ENCODE measurements at regions not wholly inside any gene's neighbourhood (a gene's known extent, or its start where the extent isn't known, plus 50 kb on each side); places are given as distances from the start of the nearest gene placed in this dataset.

- H3K27me3 ChIP-seq (ENCODE audit: insufficient read depth): no peaks in the 10 kb centered on the region
- no peaks in the 10 kb centered on the region for H3K9me2 ChIP-seq
- H3K36me3 ChIP-seq (replicated peaks in 1 of 2; ENCODE audit: control insufficient read depth in 1 of 2, insufficient read depth in 2 of 2, low read length in 1 of 2): no peaks in the 10 kb centered on the region
- H3K4me3 ChIP-seq (ENCODE audit: low read depth in 2 of 2, low read length in 1 of 2): no peak overlapping the region
- H3F3A ChIP-seq (replicated peaks; ENCODE audit: insufficient read depth): peaks cover 7% of the 10 kb centered on the region
- TF ChIP-seq RCOR1 (IDR thresholded peaks at IDR 0.05; ENCODE audit: low read length): no peak
- ChIA-PET CTCF (no interaction called here), POLR2A (no interaction called here)
- H2AFZ ChIP-seq (ENCODE audit: low read depth): no peak overlapping the region
- H4K20me1 ChIP-seq (ENCODE audit: insufficient read depth): no peaks in the 10 kb centered on the region
- no peak overlapping the region for H3K27ac ChIP-seq (ENCODE audit: low read depth in 2 of 2, low read length in 1 of 2)
- peaks cover 0 to 4% of the 10 kb centered on the region in 2 experiments; a peak in 3 of 4 replicates for H3K4me1 ChIP-seq (ENCODE audit: control insufficient read depth in 1 of 2, insufficient read depth in 2 of 2, low read depth in 1 of 2, low read length in 1 of 2)
- H3K9ac ChIP-seq: no peak overlapping the region
- H3K4me2 ChIP-seq: no peak overlapping the region
- DNase-seq: no peak
- no peaks in the 10 kb centered on the region for H3K79me2 ChIP-seq (ENCODE audit: insufficient read depth)
- H3K9me3 ChIP-seq: no peaks in the 10 kb centered on the region
Measured at GRCh38 chr11:26112264-26112663, 219.7 kb upstream of the ANO3 start.

- Histone ChIP-seq H3K9me3 (no peaks in the 10 kb centered on the region), H3K4me2 (no peak overlapping the region), H3K4me3 (ENCODE audit: low read depth in 2 of 2, low read length in 1 of 2) (no peak overlapping the region), H3K27ac (ENCODE audit: low read depth in 2 of 2, low read length in 1 of 2) (no peak overlapping the region), H3K4me1 (ENCODE audit: control insufficient read depth in 1 of 2, insufficient read depth in 2 of 2, low read depth in 1 of 2, low read length in 1 of 2) (no peaks in the 10 kb centered on the region; a peak in 1 of 4 replicates), H3K9me2 (no peaks in the 10 kb centered on the region), H3K36me3 (replicated peaks in 1 of 2; ENCODE audit: control insufficient read depth in 1 of 2, insufficient read depth in 2 of 2, low read length in 1 of 2) (no peaks in the 10 kb centered on the region), H3K27me3 (ENCODE audit: insufficient read depth) (no peaks in the 10 kb centered on the region), H3K79me2 (ENCODE audit: insufficient read depth) (no peaks in the 10 kb centered on the region), H3K9ac (no peak overlapping the region), H4K20me1 (ENCODE audit: insufficient read depth) (no peaks in the 10 kb centered on the region), H2AFZ (ENCODE audit: low read depth) (no peak overlapping the region), H3F3A (replicated peaks; ENCODE audit: insufficient read depth) (no peaks in the 10 kb centered on the region)
- DNase-seq: no peak
- POLR2A ChIA-PET: no interaction called here
- WGBS (ENCODE audit: low lambda C conversion rate): 92% methylated on average over 2 of the region's 2 CpGs
- no peak for TF ChIP-seq JUND (IDR thresholded peaks at IDR 0.05)
- TF ChIP-seq SIN3A (IDR thresholded peaks at IDR 0.05; ENCODE audit: borderline replicate concordance, low read depth, low read length): no peak
- TF ChIP-seq, protein P1, sequence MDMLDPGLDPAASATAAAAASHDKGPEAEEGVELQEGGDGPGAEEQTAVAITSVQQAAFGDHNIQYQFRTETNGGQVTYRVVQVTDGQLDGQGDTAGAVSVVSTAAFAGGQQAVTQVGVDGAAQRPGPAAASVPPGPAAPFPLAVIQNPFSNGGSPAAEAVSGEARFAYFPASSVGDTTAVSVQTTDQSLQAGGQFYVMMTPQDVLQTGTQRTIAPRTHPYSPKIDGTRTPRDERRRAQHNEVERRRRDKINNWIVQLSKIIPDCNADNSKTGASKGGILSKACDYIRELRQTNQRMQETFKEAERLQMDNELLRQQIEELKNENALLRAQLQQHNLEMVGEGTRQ (IDR thresholded peaks at IDR 0.05; ENCODE audit: borderline replicate concordance, low read depth, low read length): no peak
- no peak for TF ChIP-seq TEAD4 (IDR thresholded peaks at IDR 0.05; ENCODE audit: borderline replicate concordance, insufficient read depth)
- TF ChIP-seq NRF1 (IDR thresholded peaks at IDR 0.05; ENCODE audit: low read depth, low read length): no peak
- no peak for TF ChIP-seq RAD21 (IDR thresholded peaks at IDR 0.05; ENCODE audit: low read length)
- CTCF ChIA-PET: no interaction called here
Measured at GRCh38 chr11:26121466-26121865, 210.5 kb upstream of the ANO3 start.

GRCh38 chr11:26126741-26127140 lies 205.2 kb upstream of the ANO3 start:
- CTCF ChIA-PET: interaction anchor here (1.0 kb wide), 1 partner anchor 144 kb away, joined by 3 read pairs; no protein-coding TSS in a partner anchor
- Histone ChIP-seq H4K20me1 (ENCODE audit: insufficient read depth) (no peaks in the 10 kb centered on the region), H3K36me3 (replicated peaks in 1 of 2; ENCODE audit: control insufficient read depth in 1 of 2, insufficient read depth in 2 of 2, low read length in 1 of 2) (no peaks in the 10 kb centered on the region), H3K4me1 (ENCODE audit: control insufficient read depth in 1 of 2, insufficient read depth in 2 of 2, low read depth in 1 of 2, low read length in 1 of 2) (no peaks in the 10 kb centered on the region; a peak in 1 of 4 replicates), H3K27me3 (ENCODE audit: insufficient read depth) (no peaks in the 10 kb centered on the region), H2AFZ (ENCODE audit: low read depth) (no peak overlapping the region), H3K4me2 (no peak overlapping the region), H3K9ac (no peak overlapping the region), H3K9me3 (no peaks in the 10 kb centered on the region), H3K27ac (ENCODE audit: low read depth in 2 of 2, low read length in 1 of 2) (no peak overlapping the region), H3K79me2 (ENCODE audit: insufficient read depth) (no peaks in the 10 kb centered on the region), H3F3A (replicated peaks; ENCODE audit: insufficient read depth) (no peaks in the 10 kb centered on the region), H3K9me2 (no peaks in the 10 kb centered on the region), H3K4me3 (ENCODE audit: low read depth in 2 of 2, low read length in 1 of 2) (no peak overlapping the region)
- no peak for DNase-seq
- POLR2A ChIA-PET: no interaction called here
- TF ChIP-seq USF1 (IDR thresholded peaks at IDR 0.05; ENCODE audit: borderline replicate concordance, low read depth): no peak
- TF ChIP-seq CTCF (IDR thresholded peaks at IDR 0.05): no peak
- TF ChIP-seq MXI1 (IDR thresholded peaks at IDR 0.05; ENCODE audit: low read depth, low read length): no peak
- no peak for TF ChIP-seq GATA2 (CRISPR knock-in tag; IDR thresholded peaks at IDR 0.05)
- no peak for TF ChIP-seq GABPA (IDR thresholded peaks at IDR 0.05; ENCODE audit: low read depth)
- no peak for TF ChIP-seq SIN3A (IDR thresholded peaks at IDR 0.05; ENCODE audit: borderline replicate concordance, low read depth, low read length)
- TF ChIP-seq EZH2phosphoT487 (IDR thresholded peaks at IDR 0.05; ENCODE audit: borderline replicate concordance, low read depth): no peak
- TF ChIP-seq, protein P1 (IDR thresholded peaks at IDR 0.05; ENCODE audit: borderline replicate concordance, low read depth, low read length): no peak
- no peak for TF ChIP-seq NFIC (IDR thresholded peaks at IDR 0.05; ENCODE audit: borderline replicate concordance)
- TF ChIP-seq SMC3 (IDR thresholded peaks at IDR 0.05; ENCODE audit: low read depth, low read length): no peak
- TF ChIP-seq RAD21 (IDR thresholded peaks at IDR 0.05; ENCODE audit: low read length): no peak
- no peak for TF ChIP-seq RFX5 (IDR thresholded peaks at IDR 0.05; ENCODE audit: low read length)

Measured in SK-N-SH (cell line).